ENCODE measurements at regions not wholly inside any gene's neighbourhood (a gene's known extent, or its start where the extent isn't known, plus 50 kb on each side); places are given as distances from the start of the nearest gene placed in this dataset.

GRCh38 chr3:168579010-168579409, 483.3 kb upstream of the GOLIM4 start:
- no peak overlapping the region for H3K4me3 ChIP-seq (ENCODE audit: low read depth in 1 of 2, low read length in 2 of 2)
- H3K27ac ChIP-seq (ENCODE audit: low read depth, low read length), result no peak overlapping the region
- H3K9me3 ChIP-seq (ENCODE audit: low read length), result no peaks in the 10 kb centered on the region
- H3K36me3 ChIP-seq (ENCODE audit: insufficient read depth, low read length), result no peaks in the 10 kb centered on the region
- H3K9ac ChIP-seq (ENCODE audit: low read length), result no peak overlapping the region
- no peaks in the 10 kb centered on the region for H3K4me1 ChIP-seq (ENCODE audit: insufficient read depth, low read length)
- no peaks in the 10 kb centered on the region for H3K27me3 ChIP-seq (ENCODE audit: control insufficient read depth in 1 of 2, insufficient read depth in 2 of 2, low read length in 2 of 2)

- H3K4me3 ChIP-seq (ENCODE audit: low read depth in 1 of 2, low read length in 2 of 2), result no peak overlapping the region
- no peaks in the 10 kb centered on the region for H3K36me3 ChIP-seq (ENCODE audit: insufficient read depth, low read length)
- no peak overlapping the region for H3K9ac ChIP-seq (ENCODE audit: low read length)
- H3K27me3 ChIP-seq (ENCODE audit: control insufficient read depth in 1 of 2, insufficient read depth in 2 of 2, low read length in 2 of 2), result no peaks in the 10 kb centered on the region
- H3K4me1 ChIP-seq (ENCODE audit: insufficient read depth, low read length), result no peaks in the 10 kb centered on the region
- H3K27ac ChIP-seq (ENCODE audit: low read depth, low read length), result no peak overlapping the region
- no peaks in the 10 kb centered on the region for H3K9me3 ChIP-seq (ENCODE audit: low read length)
Observed at GRCh38 chr3:168575750-168576149, 480.0 kb upstream of the GOLIM4 start.

- Histone ChIP-seq H3K9ac (ENCODE audit: low read length) (no peak overlapping the region), H3K36me3 (ENCODE audit: insufficient read depth, low read length) (no peaks in the 10 kb centered on the region), H3K9me3 (ENCODE audit: low read length) (no peaks in the 10 kb centered on the region), H3K27me3 (ENCODE audit: control insufficient read depth in 1 of 2, insufficient read depth in 2 of 2, low read length in 2 of 2) (no peaks in the 10 kb centered on the region), H3K4me3 (ENCODE audit: low read depth in 1 of 2, low read length in 2 of 2) (no peak overlapping the region), H3K27ac (ENCODE audit: low read depth, low read length) (no peak overlapping the region), H3K4me1 (ENCODE audit: insufficient read depth, low read length) (no peaks in the 10 kb centered on the region)
Observed at GRCh38 chr3:168574455-168575158, 478.9 kb upstream of the GOLIM4 start.

GRCh38 chr3:168570404-168571155, 474.9 kb upstream of the GOLIM4 start:
- no peak overlapping the region for H3K4me3 ChIP-seq (ENCODE audit: low read depth in 1 of 2, low read length in 2 of 2)
- H3K27me3 ChIP-seq (ENCODE audit: control insufficient read depth in 1 of 2, insufficient read depth in 2 of 2, low read length in 2 of 2), result no peaks in the 10 kb centered on the region
- H3K9ac ChIP-seq (ENCODE audit: low read length), result no peak overlapping the region
- H3K36me3 ChIP-seq (ENCODE audit: insufficient read depth, low read length), result no peaks in the 10 kb centered on the region
- H3K4me1 ChIP-seq (ENCODE audit: insufficient read depth, low read length), result no peaks in the 10 kb centered on the region
- no peak overlapping the region for H3K27ac ChIP-seq (ENCODE audit: low read depth, low read length)
- no peaks in the 10 kb centered on the region for H3K9me3 ChIP-seq (ENCODE audit: low read length)

GRCh38 chr3:168558728-168559411, 463.1 kb upstream of the GOLIM4 start:
- H3K27ac ChIP-seq (ENCODE audit: low read depth, low read length), result no peak overlapping the region
- no peaks in the 10 kb centered on the region for H3K27me3 ChIP-seq (ENCODE audit: control insufficient read depth in 1 of 2, insufficient read depth in 2 of 2, low read length in 2 of 2)
- H3K4me1 ChIP-seq (ENCODE audit: insufficient read depth, low read length), result no peaks in the 10 kb centered on the region
- H3K36me3 ChIP-seq (ENCODE audit: insufficient read depth, low read length), result no peaks in the 10 kb centered on the region
- no peak overlapping the region for H3K4me3 ChIP-seq (ENCODE audit: low read depth in 1 of 2, low read length in 2 of 2)
- no peak overlapping the region for H3K9ac ChIP-seq (ENCODE audit: low read length)
- H3K9me3 ChIP-seq (ENCODE audit: low read length), result no peaks in the 10 kb centered on the region

- Histone ChIP-seq H3K4me1 (ENCODE audit: insufficient read depth, low read length) (no peaks in the 10 kb centered on the region), H3K9me3 (ENCODE audit: low read length) (no peaks in the 10 kb centered on the region), H3K9ac (ENCODE audit: low read length) (no peak overlapping the region), H3K27ac (ENCODE audit: low read depth, low read length) (no peak overlapping the region), H3K36me3 (ENCODE audit: insufficient read depth, low read length) (no peaks in the 10 kb centered on the region), H3K27me3 (ENCODE audit: control insufficient read depth in 1 of 2, insufficient read depth in 2 of 2, low read length in 2 of 2) (no peaks in the 10 kb centered on the region), H3K4me3 (ENCODE audit: low read depth in 1 of 2, low read length in 2 of 2) (no peak overlapping the region)
Observed at GRCh38 chr3:168552251-168552650, 456.5 kb upstream of the GOLIM4 start.

- Histone ChIP-seq H3K9me3 (ENCODE audit: low read length) (no peaks in the 10 kb centered on the region), H3K4me3 (ENCODE audit: low read depth in 1 of 2, low read length in 2 of 2) (no peak overlapping the region), H3K27ac (ENCODE audit: low read depth, low read length) (no peak overlapping the region), H3K9ac (ENCODE audit: low read length) (no peak overlapping the region), H3K4me1 (ENCODE audit: insufficient read depth, low read length) (no peaks in the 10 kb centered on the region), H3K36me3 (ENCODE audit: insufficient read depth, low read length) (no peaks in the 10 kb centered on the region), H3K27me3 (ENCODE audit: control insufficient read depth in 1 of 2, insufficient read depth in 2 of 2, low read length in 2 of 2) (no peaks in the 10 kb centered on the region)
Observed at GRCh38 chr3:168548719-168549118, 453.0 kb upstream of the GOLIM4 start.

GRCh38 chr3:168546707-168547106, 451.0 kb upstream of the GOLIM4 start:
- no peaks in the 10 kb centered on the region for H3K27me3 ChIP-seq (ENCODE audit: control insufficient read depth in 1 of 2, insufficient read depth in 2 of 2, low read length in 2 of 2)
- no peak overlapping the region for H3K9ac ChIP-seq (ENCODE audit: low read length)
- H3K4me3 ChIP-seq (ENCODE audit: low read depth in 1 of 2, low read length in 2 of 2), result no peak overlapping the region
- H3K9me3 ChIP-seq (ENCODE audit: low read length), result no peaks in the 10 kb centered on the region
- H3K36me3 ChIP-seq (ENCODE audit: insufficient read depth, low read length), result no peaks in the 10 kb centered on the region
- H3K27ac ChIP-seq (ENCODE audit: low read depth, low read length), result no peak overlapping the region
- no peaks in the 10 kb centered on the region for H3K4me1 ChIP-seq (ENCODE audit: insufficient read depth, low read length)

- Histone ChIP-seq H3K9ac (ENCODE audit: low read length) (no peak overlapping the region), H3K4me3 (ENCODE audit: low read depth in 1 of 2, low read length in 2 of 2) (no peak overlapping the region), H3K27me3 (ENCODE audit: control insufficient read depth in 1 of 2, insufficient read depth in 2 of 2, low read length in 2 of 2) (no peaks in the 10 kb centered on the region), H3K36me3 (ENCODE audit: insufficient read depth, low read length) (no peaks in the 10 kb centered on the region), H3K27ac (ENCODE audit: low read depth, low read length) (no peak overlapping the region), H3K4me1 (ENCODE audit: insufficient read depth, low read length) (no peaks in the 10 kb centered on the region), H3K9me3 (ENCODE audit: low read length) (no peaks in the 10 kb centered on the region)
Observed at GRCh38 chr3:168545591-168545990, 449.9 kb upstream of the GOLIM4 start.

GRCh38 chr3:168544097-168544957, 448.6 kb upstream of the GOLIM4 start:
- H3K4me3 ChIP-seq (ENCODE audit: low read depth in 1 of 2, low read length in 2 of 2), result no peak overlapping the region
- H3K9me3 ChIP-seq (ENCODE audit: low read length), result no peaks in the 10 kb centered on the region
- no peaks in the 10 kb centered on the region for H3K4me1 ChIP-seq (ENCODE audit: insufficient read depth, low read length)
- no peaks in the 10 kb centered on the region for H3K27me3 ChIP-seq (ENCODE audit: control insufficient read depth in 1 of 2, insufficient read depth in 2 of 2, low read length in 2 of 2)
- H3K9ac ChIP-seq (ENCODE audit: low read length), result no peak overlapping the region
- H3K27ac ChIP-seq (ENCODE audit: low read depth, low read length), result no peak overlapping the region
- H3K36me3 ChIP-seq (ENCODE audit: insufficient read depth, low read length), result no peaks in the 10 kb centered on the region

- H3K4me3 ChIP-seq (ENCODE audit: low read depth in 1 of 2, low read length in 2 of 2), result no peak overlapping the region
- H3K36me3 ChIP-seq (ENCODE audit: insufficient read depth, low read length), result no peaks in the 10 kb centered on the region
Observed at GRCh38 chr3:168540726-168541125, 445.0 kb upstream of the GOLIM4 start.

More at GRCh38 chr3:168540726-168541125, 445.0 kb upstream of the GOLIM4 start:
- Histone ChIP-seq H3K27ac (ENCODE audit: low read depth, low read length) (no peak overlapping the region), H3K9ac (ENCODE audit: low read length) (no peak overlapping the region), H3K4me1 (ENCODE audit: insufficient read depth, low read length) (no peaks in the 10 kb centered on the region), H3K9me3 (ENCODE audit: low read length) (no peaks in the 10 kb centered on the region), H3K27me3 (ENCODE audit: control insufficient read depth in 1 of 2, insufficient read depth in 2 of 2, low read length in 2 of 2) (no peaks in the 10 kb centered on the region)
